ENCODE measurements at regions not wholly inside any gene's neighbourhood (a gene's known extent, or its start where the extent isn't known, plus 50 kb on each side); places are given as distances from the start of the nearest gene placed in this dataset.
A peak's percentile ranks its signal among the peaks of the same experiment; 100 is the strongest.

- TF ChIP-seq RAD21 (IDR thresholded peaks at IDR 0.05; ENCODE audit: low read depth) (no peak), TAF1 (IDR thresholded peaks at IDR 0.05; ENCODE audit: low read depth) (no peak), EGR1 (IDR thresholded peaks at IDR 0.05) (no peak)
Measured at GRCh38 chr5:29023541-29023940, 1985.2 kb upstream of the CDH9 start.

GRCh38 chr5:29017501-29017900 lies 1979.1 kb upstream of the CDH9 start:
- TF ChIP-seq EGR1 (IDR thresholded peaks at IDR 0.05) = no peak
- TF ChIP-seq TAF1 (IDR thresholded peaks at IDR 0.05; ENCODE audit: low read depth) = no peak
- no peak for TF ChIP-seq FOXM1 (IDR thresholded peaks at IDR 0.05; ENCODE audit: borderline replicate concordance, low read depth)
- TF ChIP-seq REST (IDR thresholded peaks at IDR 0.05; ENCODE audit: low read depth) = no peak

- TF ChIP-seq YY1 (IDR thresholded peaks at IDR 0.05; ENCODE audit: low read depth) = no peak
- 0 out of 2 replicates have a peak, but pooled peaks have one; percentile 21 for TF ChIP-seq RAD21 (IDR thresholded peaks at IDR 0.05; ENCODE audit: low read depth)
Measured at GRCh38 chr5:29016067-29016466, 1977.7 kb upstream of the CDH9 start.

GRCh38 chr5:29015523-29015922 lies 1977.1 kb upstream of the CDH9 start:
- no peak for TF ChIP-seq CEBPB (IDR thresholded peaks at IDR 0.05)
- no peak for TF ChIP-seq MAX (IDR thresholded peaks at IDR 0.05)
- no peak for TF ChIP-seq NFIC (IDR thresholded peaks at IDR 0.05)
- TF ChIP-seq USF1 (IDR thresholded peaks at IDR 0.05) = no peak
- no peak for TF ChIP-seq TCF12 (IDR thresholded peaks at IDR 0.05; ENCODE audit: low read depth)
- TF ChIP-seq EGR1 (IDR thresholded peaks at IDR 0.05) = no peak
- TF ChIP-seq RAD21 (IDR thresholded peaks at IDR 0.05; ENCODE audit: low read depth) = no peak
- TF ChIP-seq REST (IDR thresholded peaks at IDR 0.05; ENCODE audit: low read depth) = no peak
- TF ChIP-seq TEAD4 (IDR thresholded peaks at IDR 0.05) = no peak
- TF ChIP-seq YY1 (IDR thresholded peaks at IDR 0.05; ENCODE audit: low read depth) = no peak
- no peak for TF ChIP-seq CREB1 (IDR thresholded peaks at IDR 0.05; ENCODE audit: low read depth)
- no peak for TF ChIP-seq EP300 (IDR thresholded peaks at IDR 0.05; ENCODE audit: borderline replicate concordance)
- TF ChIP-seq ZBTB7A (IDR thresholded peaks at IDR 0.05; ENCODE audit: low read depth) = no peak
- TF ChIP-seq TAF1 (IDR thresholded peaks at IDR 0.05; ENCODE audit: low read depth) = no peak
- TF ChIP-seq FOXM1 (IDR thresholded peaks at IDR 0.05; ENCODE audit: borderline replicate concordance, low read depth) = no peak

- TF ChIP-seq EGR1 (IDR thresholded peaks at IDR 0.05) = no peak
- TF ChIP-seq ZBTB7A (IDR thresholded peaks at IDR 0.05; ENCODE audit: low read depth) = no peak
- TF ChIP-seq RAD21 (IDR thresholded peaks at IDR 0.05; ENCODE audit: low read depth) = peak; percentile 34
Measured at GRCh38 chr5:29005386-29005785, 1967.0 kb upstream of the CDH9 start.

GRCh38 chr5:29002481-29002880 lies 1964.1 kb upstream of the CDH9 start:
- TF ChIP-seq NFIC (IDR thresholded peaks at IDR 0.05) = no peak
- TF ChIP-seq TEAD4 (IDR thresholded peaks at IDR 0.05) = no peak
- TF ChIP-seq REST (IDR thresholded peaks at IDR 0.05; ENCODE audit: low read depth) = no peak
- TF ChIP-seq EP300 (IDR thresholded peaks at IDR 0.05; ENCODE audit: borderline replicate concordance) = no peak
- no peak for TF ChIP-seq CEBPB (IDR thresholded peaks at IDR 0.05)
- TF ChIP-seq CREB1 (IDR thresholded peaks at IDR 0.05; ENCODE audit: low read depth) = no peak

GRCh38 chr5:29001666-29002065 lies 1963.3 kb upstream of the CDH9 start:
- TF ChIP-seq RAD21 (IDR thresholded peaks at IDR 0.05; ENCODE audit: low read depth) = no peak

Measured in Ishikawa (cell line).